HEK293 (cell line): ENCODE measurements at regions not wholly inside any gene's neighbourhood (a gene's known extent, or its start where the extent isn't known, plus 50 kb on each side); places are given as distances from the start of the nearest gene placed in this dataset.

Experiments used
- CTCF ChIA-PET: fragments of 350-600 bp; formaldehyde crosslinking; extraction: SDS; loops from one replicate; lab custom pipeline; 2021; ENCODE audit warnings: antibody characterized with exemption; lab: Yijun Ruan, JAX
- POLR2A ChIA-PET: fragments of 300-600 bp; formaldehyde crosslinking; extraction: SDS; loops from one replicate; lab custom pipeline; 2020; ENCODE audit warnings: antibody characterized with exemption, inconsistent platforms; lab: Yijun Ruan, JAX
- H3K27ac ChIP-seq: fragments of 200-500 bp; sonication (Bioruptor generic); 2 replicates; pipeline ENCODE4 v1.5.1; 2014; ENCODE audit warnings: low read depth, low read length, control low read depth, inconsistent platforms; ENCODE audit errors: extremely low read depth
- H3K36me3 ChIP-seq, 2 experiments: fragments of 200-500 bp in 1 of 2; sonication (Bioruptor generic) in 1 of 2; 1 replicate in 1 of 2; 2 replicates in 1 of 2; pipeline ENCODE4 v1.5.1; 2014 to 2017; ENCODE audit warnings: inconsistent platforms in 2 of 2, low read length in 2 of 2; ENCODE audit not compliant: control insufficient read depth in 2 of 2, insufficient read depth in 1 of 2
- H3K4me1 ChIP-seq: fragments of 200-500 bp; sonication (Bioruptor generic); 2 replicates; pipeline ENCODE4 v1.5.1; 2014; ENCODE audit warnings: mild to moderate bottlenecking, low read length, inconsistent platforms; ENCODE audit not compliant: control insufficient read depth, insufficient read depth
- H3K4me3 ChIP-seq: 2 replicates; pipeline ENCODE4 v1.5.1; 2011; ENCODE audit warnings: low read depth, mild to moderate bottlenecking, control low read depth, low read length, moderate library complexity
- H3K9me3 ChIP-seq: fragments of 200-500 bp; sonication (Bioruptor generic); 2 replicates; pipeline ENCODE4 v1.5.1; 2014; ENCODE audit warnings: low read depth, low read length, inconsistent platforms; ENCODE audit not compliant: control insufficient read depth, insufficient read depth
- GLIS1 ChIP-seq: fragments of 450-650 bp; formaldehyde crosslinking; IDR thresholded peaks from 2 replicates; pipeline ENCODE4 v1.5.1; 2016; ENCODE audit warnings: missing biosample characterization, missing genetic modification characterization
- IKZF3 ChIP-seq: fragments of 450-650 bp; IDR thresholded peaks from 2 replicates; pipeline ENCODE4 v1.5.0; 2018; ENCODE audit warnings: missing biosample characterization, mild to moderate bottlenecking, missing genetic modification characterization, moderate library complexity
- INSM2 ChIP-seq: fragments of 450-650 bp; formaldehyde crosslinking; IDR thresholded peaks from 2 replicates; pipeline ENCODE4 v1.5.1; 2016; ENCODE audit warnings: missing biosample characterization, missing genetic modification characterization
- OSR2 ChIP-seq: fragments of 450-650 bp; formaldehyde crosslinking; IDR thresholded peaks from 2 replicates; pipeline ENCODE4 v1.5.1; 2016; ENCODE audit warnings: missing biosample characterization, missing genetic modification characterization
- ZBTB48 ChIP-seq: fragments of 450-650 bp; formaldehyde crosslinking; IDR thresholded peaks from 2 replicates; pipeline ENCODE4 v1.5.1; 2016; ENCODE audit warnings: missing biosample characterization, missing genetic modification characterization
- ZFP37 ChIP-seq: fragments of 450-650 bp; formaldehyde crosslinking; IDR thresholded peaks from 2 replicates; pipeline ENCODE4 v1.5.1; 2016; ENCODE audit warnings: missing biosample characterization, missing genetic modification characterization
- ZNF133 ChIP-seq: fragments of 450-650 bp; formaldehyde crosslinking; IDR thresholded peaks from 2 replicates; pipeline ENCODE4 v1.5.1; 2016; ENCODE audit warnings: missing biosample characterization, missing genetic modification characterization
- ZNF24 ChIP-seq: fragments of 450-650 bp; formaldehyde crosslinking; IDR thresholded peaks from 2 replicates; pipeline ENCODE4 v1.5.1; 2016; ENCODE audit warnings: missing biosample characterization, missing genetic modification characterization
- ZNF280D ChIP-seq: fragments of 450-650 bp; formaldehyde crosslinking; IDR thresholded peaks from 2 replicates; pipeline ENCODE4 v1.5.1; 2016; ENCODE audit warnings: missing biosample characterization, missing genetic modification characterization
- ZNF335 ChIP-seq: fragments of 450-650 bp; formaldehyde crosslinking; conservative IDR thresholded peaks from 2 replicates; pipeline ENCODE4 v1.5.1; 2016; ENCODE audit warnings: missing biosample characterization, missing genetic modification characterization
- ZNF350 ChIP-seq: fragments of 450-650 bp; formaldehyde crosslinking; IDR thresholded peaks from 2 replicates; pipeline ENCODE4 v1.5.0; 2017; ENCODE audit warnings: missing biosample characterization, mild to moderate bottlenecking, missing genetic modification characterization
- ZNF354C ChIP-seq: fragments of 450-650 bp; formaldehyde crosslinking; IDR thresholded peaks from 2 replicates; pipeline ENCODE4 v1.5.1; 2016; ENCODE audit warnings: missing biosample characterization, missing genetic modification characterization, low read depth, borderline replicate concordance
- ZNF366 ChIP-seq: fragments of 450-650 bp; formaldehyde crosslinking; conservative IDR thresholded peaks from 2 replicates; pipeline ENCODE4 v1.5.1; 2016; ENCODE audit warnings: missing biosample characterization, missing genetic modification characterization
- ZNF394 ChIP-seq: fragments of 450-650 bp; formaldehyde crosslinking; IDR thresholded peaks from 2 replicates; pipeline ENCODE4 v1.5.1; 2016; ENCODE audit warnings: missing biosample characterization, missing genetic modification characterization, mild to moderate bottlenecking, moderate library complexity, borderline replicate concordance
- ZNF473 ChIP-seq: fragments of 450-650 bp; formaldehyde crosslinking; IDR thresholded peaks from 2 replicates; pipeline ENCODE4 v1.5.1; 2017; ENCODE audit warnings: missing biosample characterization, missing genetic modification characterization
- ZNF626 ChIP-seq: fragments of 450-650 bp; sonication (Bioruptor Pico); formaldehyde crosslinking; IDR thresholded peaks from 2 replicates; pipeline ENCODE4 v1.5.1; 2018; ENCODE audit warnings: missing biosample characterization, missing genetic modification characterization, inconsistent platforms
- ZNF654 ChIP-seq: fragments of 450-650 bp; formaldehyde crosslinking; IDR thresholded peaks from 2 replicates; pipeline ENCODE4 v1.5.1; 2016; ENCODE audit warnings: low read depth, missing biosample characterization, missing genetic modification characterization
- ZNF677 ChIP-seq: fragments of 450-650 bp; IDR thresholded peaks from 2 replicates; pipeline ENCODE4 v1.5.0; 2018; ENCODE audit warnings: missing biosample characterization, mild to moderate bottlenecking, missing genetic modification characterization, moderate library complexity
- ZNF707 ChIP-seq: fragments of 450-650 bp; formaldehyde crosslinking; IDR thresholded peaks from 2 replicates; pipeline ENCODE4 v1.5.1; 2016; ENCODE audit warnings: missing biosample characterization, missing genetic modification characterization
- ZSCAN23 ChIP-seq: fragments of 450-650 bp; formaldehyde crosslinking; IDR thresholded peaks from 2 replicates; pipeline ENCODE4 v1.5.1; 2016; ENCODE audit warnings: missing biosample characterization, missing genetic modification characterization
- TF ChIP-seq, protein P1 (sequence below): fragments of 450-650 bp; formaldehyde crosslinking; IDR thresholded peaks from 2 replicates; pipeline ENCODE4 v1.5.1; 2017; ENCODE audit warnings: missing biosample characterization, mild to moderate bottlenecking, missing genetic modification characterization, moderate library complexity
- TF ChIP-seq, protein P2 (sequence below): fragments of 450-650 bp; formaldehyde crosslinking; IDR thresholded peaks from 2 replicates; pipeline ENCODE4 v1.5.1; 2016; ENCODE audit warnings: missing biosample characterization, missing genetic modification characterization
- TF ChIP-seq, protein P3 (sequence below): fragments of 450-650 bp; formaldehyde crosslinking; IDR thresholded peaks from 2 replicates; pipeline ENCODE4 v1.5.1; 2016; ENCODE audit warnings: missing biosample characterization, missing genetic modification characterization, low read depth

DNA sequence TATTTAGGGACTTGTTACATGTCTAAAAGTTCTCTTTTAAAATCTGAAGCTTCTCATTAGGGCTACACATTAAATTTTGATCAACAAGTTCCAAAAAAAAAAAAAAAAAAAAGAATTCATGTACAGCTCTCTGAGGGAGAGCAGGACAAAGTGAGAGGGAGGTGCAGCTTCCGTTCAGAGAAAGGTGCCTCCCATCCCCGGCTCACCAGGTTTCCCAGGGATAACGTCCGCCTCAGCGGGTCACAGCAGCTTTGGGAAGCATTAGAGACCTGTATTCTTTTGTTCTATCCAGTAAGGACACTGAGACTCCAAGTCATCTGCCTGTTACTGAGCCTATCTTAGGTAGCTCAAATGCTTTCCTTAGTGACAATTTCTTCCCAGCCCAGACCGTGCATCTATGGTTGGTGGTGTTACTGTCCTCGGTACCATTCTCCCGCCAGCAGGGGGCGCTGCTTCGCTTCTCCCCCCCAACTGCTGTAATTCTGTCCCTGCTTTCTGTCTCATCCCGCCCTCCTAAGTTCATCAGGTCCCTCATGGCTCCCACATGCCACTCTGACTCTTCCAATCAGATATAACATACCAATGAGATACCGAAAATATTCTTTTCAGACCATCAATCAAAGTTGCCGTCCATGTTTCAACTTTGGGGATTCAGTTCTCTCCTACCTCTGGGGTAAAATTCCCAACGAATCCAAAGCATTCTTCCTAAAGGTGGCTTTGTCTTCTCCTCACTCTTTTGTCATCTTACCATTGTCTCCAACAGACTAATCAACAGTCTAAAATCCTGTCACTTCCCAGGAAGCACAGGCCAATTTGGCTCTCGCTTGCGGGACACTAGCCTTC lies 466.5 kb downstream of the METTL4 start (continued):
- TF ChIP-seq, protein P1, sequence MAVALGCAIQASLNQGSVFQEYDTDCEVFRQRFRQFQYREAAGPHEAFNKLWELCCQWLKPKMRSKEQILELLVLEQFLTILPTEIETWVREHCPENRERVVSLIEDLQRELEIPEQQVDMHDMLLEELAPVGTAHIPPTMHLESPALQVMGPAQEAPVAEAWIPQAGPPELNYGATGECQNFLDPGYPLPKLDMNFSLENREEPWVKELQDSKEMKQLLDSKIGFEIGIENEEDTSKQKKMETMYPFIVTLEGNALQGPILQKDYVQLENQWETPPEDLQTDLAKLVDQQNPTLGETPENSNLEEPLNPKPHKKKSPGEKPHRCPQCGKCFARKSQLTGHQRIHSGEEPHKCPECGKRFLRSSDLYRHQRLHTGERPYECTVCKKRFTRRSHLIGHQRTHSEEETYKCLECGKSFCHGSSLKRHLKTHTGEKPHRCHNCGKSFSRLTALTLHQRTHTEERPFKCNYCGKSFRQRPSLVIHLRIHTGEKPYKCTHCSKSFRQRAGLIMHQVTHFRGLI (tag by site-specific recombination), result no peak
- TF ChIP-seq ZNF654 (tag by site-specific recombination) (peak; percentile 66), OSR2 (no peak), ZFP37 (no peak), ZNF335 (tag by site-specific recombination) (no peak), ZNF350 (tag by site-specific recombination) (no peak), INSM2 (tag by site-specific recombination) (no peak), ZNF366 (tag by site-specific recombination) (no peak)

DNA sequence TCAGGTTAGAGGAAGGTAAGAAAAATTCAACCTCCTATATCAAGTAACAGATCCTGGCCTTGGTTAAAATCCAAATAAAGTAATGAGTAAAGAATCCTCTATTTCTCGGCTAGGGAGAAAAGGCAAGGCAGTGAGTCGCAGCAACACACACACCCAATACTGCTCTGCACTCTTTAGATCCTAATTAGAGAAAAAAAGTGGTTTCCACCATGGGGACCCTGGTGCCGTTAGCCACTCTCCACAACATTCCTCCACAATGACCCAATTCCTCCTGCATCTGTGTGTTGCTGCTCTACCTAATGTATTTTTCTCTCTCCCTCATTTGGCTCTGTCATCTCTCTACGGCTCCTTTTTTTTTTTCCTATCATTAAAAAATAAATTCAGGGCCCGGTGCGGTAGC lies 462.7 kb downstream of the METTL4 start:
- Histone ChIP-seq H3K9me3 (no peaks in the 10 kb centered on the region), H3K36me3 (no peaks in the 10 kb centered on the region), H3K4me1 (no peaks in the 10 kb centered on the region), H3K27ac (no peak overlapping the region), H3K4me3 (no peak overlapping the region)
- CTCF ChIA-PET, result interaction anchor here (0.6 to 1.6 kb wide), 4 partner anchors 20 to 522 kb away, joined by 3 to 4 read pairs (median 4); no protein-coding TSS in a partner anchor
- POLR2A ChIA-PET, result no interaction called here
- TF ChIP-seq ZBTB48 (no peak), ZNF280D (tag by site-specific recombination) (no peak), ZNF677 (tag by site-specific recombination) (no peak), ZNF626 (tag by site-specific recombination) (no peak), INSM2 (tag by site-specific recombination) (no peak), ZNF350 (tag by site-specific recombination) (no peak), ZNF354C (no peak), ZNF24 (tag by site-specific recombination) (no peak), GLIS1 (no peak), ZFP37 (no peak), ZNF473 (tag by site-specific recombination) (no peak), IKZF3 (tag by site-specific recombination) (no peak), ZNF707 (tag by site-specific recombination) (no peak), ZSCAN23 (tag by site-specific recombination) (no peak), ZNF394 (tag by site-specific recombination) (no peak), ZNF133 (no peak)
- TF ChIP-seq, protein P2, sequence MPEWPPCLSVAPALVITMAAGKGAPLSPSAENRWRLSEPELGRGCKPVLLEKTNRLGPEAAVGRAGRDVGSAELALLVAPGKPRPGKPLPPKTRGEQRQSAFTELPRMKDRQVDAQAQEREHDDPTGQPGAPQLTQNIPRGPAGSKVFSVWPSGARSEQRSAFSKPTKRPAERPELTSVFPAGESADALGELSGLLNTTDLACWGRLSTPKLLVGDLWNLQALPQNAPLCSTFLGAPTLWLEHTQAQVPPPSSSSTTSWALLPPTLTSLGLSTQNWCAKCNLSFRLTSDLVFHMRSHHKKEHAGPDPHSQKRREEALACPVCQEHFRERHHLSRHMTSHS (tag by site-specific recombination), result no peak
- TF ChIP-seq, protein P3, sequence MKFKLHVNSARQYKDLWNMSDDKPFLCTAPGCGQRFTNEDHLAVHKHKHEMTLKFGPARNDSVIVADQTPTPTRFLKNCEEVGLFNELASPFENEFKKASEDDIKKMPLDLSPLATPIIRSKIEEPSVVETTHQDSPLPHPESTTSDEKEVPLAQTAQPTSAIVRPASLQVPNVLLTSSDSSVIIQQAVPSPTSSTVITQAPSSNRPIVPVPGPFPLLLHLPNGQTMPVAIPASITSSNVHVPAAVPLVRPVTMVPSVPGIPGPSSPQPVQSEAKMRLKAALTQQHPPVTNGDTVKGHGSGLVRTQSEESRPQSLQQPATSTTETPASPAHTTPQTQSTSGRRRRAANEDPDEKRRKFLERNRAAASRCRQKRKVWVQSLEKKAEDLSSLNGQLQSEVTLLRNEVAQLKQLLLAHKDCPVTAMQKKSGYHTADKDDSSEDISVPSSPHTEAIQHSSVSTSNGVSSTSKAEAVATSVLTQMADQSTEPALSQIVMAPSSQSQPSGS (tag by site-specific recombination), result no peak
